ENCODE measurements at regions not wholly inside any gene's neighbourhood (a gene's known extent, or its start where the extent isn't known, plus 50 kb on each side); places are given as distances from the start of the nearest gene placed in this dataset.
"Not testable (repeated sequence)": the region's sequence is repeated elsewhere in the genome, so short reads cannot be mapped to it uniquely, and the experiment has no call there.

- not testable (repeated sequence) for H3K27ac ChIP-seq (ENCODE audit: low read depth, low read length); H3K9ac ChIP-seq (ENCODE audit: low read length); H3K79me2 ChIP-seq (ENCODE audit: control insufficient read depth, insufficient read depth, low read length, poor library complexity); H4K12ac ChIP-seq (ENCODE audit: low read depth, low read length); H2AK5ac ChIP-seq (ENCODE audit: low read length); H3K9me3 ChIP-seq (ENCODE audit: insufficient read depth, low read depth, low read length); H4K91ac ChIP-seq (ENCODE audit: low read depth, low read length); H3K4me1 ChIP-seq (ENCODE audit: control insufficient read depth in 1 of 2, insufficient read depth in 2 of 2, low read length in 2 of 2); H4K8ac ChIP-seq (ENCODE audit: low read depth, low read length); H3K23ac ChIP-seq (ENCODE audit: low read length); H2BK12ac ChIP-seq (ENCODE audit: low read length); H3K4ac ChIP-seq (ENCODE audit: low read depth, low read length); H3K4me2 ChIP-seq (ENCODE audit: low read length); H2BK120ac ChIP-seq (ENCODE audit: insufficient read depth, low read length, poor library complexity); H3K79me1 ChIP-seq (ENCODE audit: low read length); H3K18ac ChIP-seq (ENCODE audit: low read length); H3K4me3 ChIP-seq (ENCODE audit: low read depth, low read length); DNase-seq; H2AFZ ChIP-seq (ENCODE audit: insufficient read depth, low read length, poor library complexity); H3K36me3 ChIP-seq (ENCODE audit: control insufficient read depth in 1 of 2, insufficient read depth in 2 of 2, low read length in 2 of 2); H3K27me3 ChIP-seq (ENCODE audit: insufficient read depth, low read length); H3K14ac ChIP-seq (ENCODE audit: low read length); H2BK5ac ChIP-seq (ENCODE audit: low read depth, low read length, poor library complexity)
- no CpG with 5 or more reads among the region's 3 CpGs for WGBS (ENCODE audit: extremely low coverage, insufficient coverage, insufficient read length)
Observed at GRCh38 chr22:25500671-25501070, 63.8 kb upstream of the GRK3 start.

GRCh38 chr22:25504017-25504416 lies 60.5 kb upstream of the GRK3 start:
- H2BK5ac ChIP-seq (ENCODE audit: low read depth, low read length, poor library complexity); H3K14ac ChIP-seq (ENCODE audit: low read length); H2AFZ ChIP-seq (ENCODE audit: insufficient read depth, low read length, poor library complexity); H3K4me3 ChIP-seq (ENCODE audit: low read depth, low read length); DNase-seq; H4K8ac ChIP-seq (ENCODE audit: low read depth, low read length); H3K23ac ChIP-seq (ENCODE audit: low read length); H3K4ac ChIP-seq (ENCODE audit: low read depth, low read length); H2BK12ac ChIP-seq (ENCODE audit: low read length); H3K9me3 ChIP-seq (ENCODE audit: insufficient read depth, low read depth, low read length); H3K4me1 ChIP-seq (ENCODE audit: control insufficient read depth in 1 of 2, insufficient read depth in 2 of 2, low read length in 2 of 2); H3K9ac ChIP-seq (ENCODE audit: low read length); H2AK5ac ChIP-seq (ENCODE audit: low read length); H3K79me2 ChIP-seq (ENCODE audit: control insufficient read depth, insufficient read depth, low read length, poor library complexity); H4K91ac ChIP-seq (ENCODE audit: low read depth, low read length); H3K18ac ChIP-seq (ENCODE audit: low read length); H2BK120ac ChIP-seq (ENCODE audit: insufficient read depth, low read length, poor library complexity); H4K12ac ChIP-seq (ENCODE audit: low read depth, low read length); H3K36me3 ChIP-seq (ENCODE audit: control insufficient read depth in 1 of 2, insufficient read depth in 2 of 2, low read length in 2 of 2); H3K79me1 ChIP-seq (ENCODE audit: low read length); H3K27ac ChIP-seq (ENCODE audit: low read depth, low read length); H3K27me3 ChIP-seq (ENCODE audit: insufficient read depth, low read length); H3K4me2 ChIP-seq (ENCODE audit: low read length): not testable (repeated sequence)
- whole genome bisulfite sequencing (ENCODE audit: extremely low coverage, insufficient coverage, insufficient read length), result no CpG with 5 or more reads among the region's 1 CpG

GRCh38 chr22:25508161-25508560 lies 56.3 kb upstream of the GRK3 start:
- no peaks in the 10 kb centered on the region for H3K79me2 ChIP-seq (ENCODE audit: control insufficient read depth, insufficient read depth, low read length, poor library complexity)
- H4K12ac ChIP-seq (ENCODE audit: low read depth, low read length), result no peak overlapping the region
- no peaks in the 10 kb centered on the region for H3K79me1 ChIP-seq (ENCODE audit: low read length)
- peak in 1 of 2 donors; percentile 71 for DNase-seq
- H3K4me2 ChIP-seq (ENCODE audit: low read length), result no peak overlapping the region
- H3K27me3 ChIP-seq (ENCODE audit: insufficient read depth, low read length), result no peaks in the 10 kb centered on the region
- H2BK12ac ChIP-seq (ENCODE audit: low read length), result no peak overlapping the region
- no peak overlapping the region for H3K4me3 ChIP-seq (ENCODE audit: low read depth, low read length)
- peaks cover 2% of the 10 kb centered on the region in 2 experiments for H3K4me1 ChIP-seq (ENCODE audit: control insufficient read depth in 1 of 2, insufficient read depth in 2 of 2, low read length in 2 of 2)
- no peak overlapping the region for H3K14ac ChIP-seq (ENCODE audit: low read length)
- no peak overlapping the region for H3K27ac ChIP-seq (ENCODE audit: low read depth, low read length)
- no peak overlapping the region for H3K4ac ChIP-seq (ENCODE audit: low read depth, low read length)
- H3K9ac ChIP-seq (ENCODE audit: low read length), result no peak overlapping the region
- no peak overlapping the region for H3K18ac ChIP-seq (ENCODE audit: low read length)
- no peak overlapping the region for H2BK120ac ChIP-seq (ENCODE audit: insufficient read depth, low read length, poor library complexity)
- no peak overlapping the region for H2AFZ ChIP-seq (ENCODE audit: insufficient read depth, low read length, poor library complexity)
- H2BK5ac ChIP-seq (ENCODE audit: low read depth, low read length, poor library complexity), result no peak overlapping the region
- H4K91ac ChIP-seq (ENCODE audit: low read depth, low read length), result no peak overlapping the region
- no peaks in the 10 kb centered on the region for H3K9me3 ChIP-seq (ENCODE audit: insufficient read depth, low read depth, low read length)
- no CpG with 5 or more reads among the region's 3 CpGs for WGBS (ENCODE audit: extremely low coverage, insufficient coverage, insufficient read length)
- no peak overlapping the region for H4K8ac ChIP-seq (ENCODE audit: low read depth, low read length)
- H3K23ac ChIP-seq (ENCODE audit: low read length), result no peak overlapping the region
- H2AK5ac ChIP-seq (ENCODE audit: low read length), result no peak overlapping the region
- no peaks in the 10 kb centered on the region for H3K36me3 ChIP-seq (ENCODE audit: control insufficient read depth in 1 of 2, insufficient read depth in 2 of 2, low read length in 2 of 2)

- Histone ChIP-seq H3K14ac (ENCODE audit: low read length) (no peak overlapping the region), H3K36me3 (ENCODE audit: control insufficient read depth in 1 of 2, insufficient read depth in 2 of 2, low read length in 2 of 2) (no peaks in the 10 kb centered on the region), H2BK5ac (ENCODE audit: low read depth, low read length, poor library complexity) (no peak overlapping the region), H3K79me2 (ENCODE audit: control insufficient read depth, insufficient read depth, low read length, poor library complexity) (no peaks in the 10 kb centered on the region), H4K12ac (ENCODE audit: low read depth, low read length) (no peak overlapping the region), H2AFZ (ENCODE audit: insufficient read depth, low read length, poor library complexity) (no peak overlapping the region), H3K9me3 (ENCODE audit: insufficient read depth, low read depth, low read length) (no peaks in the 10 kb centered on the region), H3K27me3 (ENCODE audit: insufficient read depth, low read length) (no peaks in the 10 kb centered on the region), H2BK120ac (ENCODE audit: insufficient read depth, low read length, poor library complexity) (no peak overlapping the region), H3K79me1 (ENCODE audit: low read length) (no peaks in the 10 kb centered on the region), H3K27ac (ENCODE audit: low read depth, low read length) (no peak overlapping the region), H3K4me3 (ENCODE audit: low read depth, low read length) (no peak overlapping the region), H3K9ac (ENCODE audit: low read length) (no peak overlapping the region), H2BK12ac (ENCODE audit: low read length) (no peak overlapping the region), H3K4me2 (ENCODE audit: low read length) (no peak overlapping the region), H3K4me1 (ENCODE audit: control insufficient read depth in 1 of 2, insufficient read depth in 2 of 2, low read length in 2 of 2) (peaks cover 2 to 5% of the 10 kb centered on the region in 2 experiments), H3K18ac (ENCODE audit: low read length) (no peak overlapping the region), H4K91ac (ENCODE audit: low read depth, low read length) (no peak overlapping the region), H3K4ac (ENCODE audit: low read depth, low read length) (no peak overlapping the region), H3K23ac (ENCODE audit: low read length) (no peak overlapping the region), H2AK5ac (ENCODE audit: low read length) (no peak overlapping the region), H4K8ac (ENCODE audit: low read depth, low read length) (no peak overlapping the region)
- peak; percentile 79 to 87 for DNase-seq
- no CpG with 5 or more reads among the region's 5 CpGs for WGBS (ENCODE audit: extremely low coverage, insufficient coverage, insufficient read length)
Observed at GRCh38 chr22:25508761-25509321, 55.6 kb upstream of the GRK3 start.

All from trophoblast cell (in vitro differentiated cells and primary cell).